ENCODE measurements at regions not wholly inside any gene's neighbourhood (a gene's known extent, or its start where the extent isn't known, plus 50 kb on each side); places are given as distances from the start of the nearest gene placed in this dataset.

DNA sequence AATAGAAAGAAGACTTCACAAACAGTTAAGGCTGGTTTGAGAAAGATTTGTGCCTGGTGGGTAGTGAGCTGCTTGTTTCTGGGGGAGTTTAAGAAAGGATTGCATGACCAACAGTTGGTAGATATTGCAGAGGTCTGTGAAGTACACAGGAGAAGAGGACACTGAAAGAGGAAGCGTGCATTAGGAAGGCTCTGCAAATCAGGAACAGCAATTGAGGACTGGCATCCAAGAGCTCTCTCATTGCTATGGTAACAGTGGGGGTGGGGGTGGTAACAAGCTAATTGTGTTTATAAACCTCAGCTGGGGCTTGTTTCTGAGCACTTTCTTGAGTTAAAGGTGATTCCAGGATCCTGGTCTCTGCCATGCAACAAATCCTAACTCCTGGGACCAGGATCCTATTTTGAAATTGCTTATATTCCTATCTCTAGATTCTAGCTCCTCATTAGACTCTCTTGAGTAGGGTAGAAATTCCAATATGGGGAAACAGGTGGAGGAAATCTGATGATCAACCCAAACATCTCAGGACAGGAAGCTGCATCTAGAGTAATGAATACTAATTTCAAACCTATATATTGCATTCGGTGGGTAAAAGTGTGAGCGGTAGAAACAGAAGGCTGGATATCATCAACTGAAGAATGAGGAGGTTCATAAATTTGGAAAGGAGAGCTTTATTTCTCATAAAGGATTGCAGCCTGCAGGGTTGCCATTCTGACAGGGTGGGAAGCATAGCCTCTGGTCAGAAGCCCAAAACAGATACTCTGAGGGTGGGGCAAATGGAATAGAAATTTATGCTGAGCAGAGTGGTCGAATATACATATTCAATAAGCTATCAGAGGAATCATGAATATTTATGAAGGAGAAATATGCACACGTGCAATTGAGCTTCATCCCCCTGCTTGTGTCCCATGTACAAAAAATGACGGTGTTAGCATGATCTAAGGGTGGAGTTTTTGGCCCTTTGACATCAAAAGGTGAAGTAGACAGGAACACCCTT lies 79.4 kb downstream of the PTTG1 start:
- ATAC-seq (no peak), DNase-seq (no peak)
- H3K9me3 Mint-ChIP-seq = no peaks in the 10 kb centered on the region
- no peak for TF ChIP-seq CTCF (IDR thresholded peaks at IDR 0.05)
- H3K27ac Mint-ChIP-seq = no peak overlapping the region
- H3K4me1 Mint-ChIP-seq (ENCODE audit: low read depth) = peaks cover 16% of the 10 kb centered on the region
- no peak overlapping the region for H3K4me3 Mint-ChIP-seq
- intact Hi-C loops (cut with micrococcal nuclease) = no loop called here
- ChIA-PET POLR2A (no interaction called here), CTCF (interaction anchor here (0.6 to 5.1 kb wide), 5 partner anchors 8 to 62 kb away, joined by 3 to 34 read pairs (median 4); no protein-coding TSS in a partner anchor)
- no peaks in the 10 kb centered on the region for H3K36me3 Mint-ChIP-seq (ENCODE audit: low read depth)
- no peaks in the 10 kb centered on the region for H3K27me3 Mint-ChIP-seq

DNA sequence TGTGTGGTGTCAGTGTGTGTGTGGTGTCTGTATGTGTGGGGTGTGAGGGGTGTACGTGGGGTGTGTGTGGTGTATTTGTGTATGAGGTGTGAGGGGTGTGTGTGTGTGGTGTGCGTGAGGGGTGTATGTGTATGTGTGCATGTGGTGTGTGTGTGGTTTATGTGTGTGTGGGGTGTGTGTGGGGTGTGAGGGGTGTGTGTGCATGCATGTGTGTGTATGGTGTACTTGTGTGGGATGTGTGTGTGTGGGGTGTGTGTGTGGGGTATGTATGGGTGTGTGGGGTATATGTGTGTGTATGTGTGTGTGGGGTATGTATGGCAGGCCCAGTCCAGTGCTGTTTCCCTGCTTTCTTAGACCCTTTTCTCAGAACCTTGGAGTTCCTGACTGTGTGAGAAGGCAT lies 83.3 kb downstream of the PTTG1 start:
- ChIA-PET POLR2A (interaction anchor here (1.6 kb wide), 1 partner anchor 37 kb away, joined by 5 read pairs; no protein-coding TSS in a partner anchor), CTCF (interaction anchor here (7.1 kb wide), 1 partner anchor 64 kb away, joined by 156 read pairs; no protein-coding TSS in a partner anchor)
- TF ChIP-seq CTCF (IDR thresholded peaks at IDR 0.05) = no peak
- no peak for DNase-seq
- H3K27me3 Mint-ChIP-seq = peaks cover 1% of the 10 kb centered on the region
- H3K36me3 Mint-ChIP-seq (ENCODE audit: low read depth) = no peaks in the 10 kb centered on the region
- no peak overlapping the region for H3K27ac Mint-ChIP-seq
- intact Hi-C loops (cut with micrococcal nuclease) = loop anchor here (5.0 kb wide), 2 partner anchors 38 to 282 kb away; no protein-coding TSS in a partner anchor
- H3K9me3 Mint-ChIP-seq = no peaks in the 10 kb centered on the region
- H3K4me3 Mint-ChIP-seq = no peak overlapping the region
- no peak for ATAC-seq
- H3K4me1 Mint-ChIP-seq (ENCODE audit: low read depth) = peaks cover 33% of the 10 kb centered on the region

- no peak overlapping the region for H3K4me3 Mint-ChIP-seq
- ChIA-PET CTCF (interaction anchor here (0.7 to 7.1 kb wide), 7 partner anchors 8 to 66 kb away, joined by 3 to 156 read pairs (median 4); no protein-coding TSS in a partner anchor), POLR2A (interaction anchor here (1.2 to 3.1 kb wide), 3 partner anchors 38 to 84 kb away, joined by 3 to 12 read pairs (median 5); no protein-coding TSS in a partner anchor)
- peaks cover 1% of the 10 kb centered on the region for H3K27me3 Mint-ChIP-seq
- peak overlapping the region; percentile 81 for H3K27ac Mint-ChIP-seq
- TF ChIP-seq CTCF (IDR thresholded peaks at IDR 0.05) = no peak
- intact Hi-C loops (cut with micrococcal nuclease) = loop anchor here (2.0 to 5.0 kb wide), 3 partner anchors 39 to 281 kb away; no protein-coding TSS in a partner anchor
- no peaks in the 10 kb centered on the region for H3K9me3 Mint-ChIP-seq
- H3K4me1 Mint-ChIP-seq (ENCODE audit: low read depth) = peaks cover 33% of the 10 kb centered on the region
- no peaks in the 10 kb centered on the region for H3K36me3 Mint-ChIP-seq (ENCODE audit: low read depth)
- DNase-seq (peak; percentile 90), ATAC-seq (peak; percentile 73)
These were observed 84.7 kb downstream of the PTTG1 start for GRCh38 chr5:160506006-160507004.

GRCh38 chr5:160507221-160507721 lies 85.6 kb downstream of the PTTG1 start:
- H3K27ac Mint-ChIP-seq = peak overlapping the region; percentile 74
- POLR2A ChIA-PET = interaction anchor here (0.7 to 3.1 kb wide), 3 partner anchors 12 to 85 kb away, joined by 3 to 12 read pairs (median 3); no protein-coding TSS in a partner anchor

More at GRCh38 chr5:160507221-160507721, 85.6 kb downstream of the PTTG1 start:
- intact Hi-C loops (cut with micrococcal nuclease) = loop anchor here (2.0 to 5.0 kb wide), 3 partner anchors 40 to 280 kb away; no protein-coding TSS in a partner anchor
- CTCF ChIA-PET = interaction anchor here (0.7 to 7.1 kb wide), 12 partner anchors 9 to 280 kb away, joined by 3 to 156 read pairs (median 4); no protein-coding TSS in a partner anchor
- peak; percentile 48 for ATAC-seq
- peaks cover 1% of the 10 kb centered on the region for H3K27me3 Mint-ChIP-seq
- H3K36me3 Mint-ChIP-seq (ENCODE audit: low read depth) = no peaks in the 10 kb centered on the region
- peaks cover 33% of the 10 kb centered on the region for H3K4me1 Mint-ChIP-seq (ENCODE audit: low read depth)
- DNase-seq = peak; percentile 37
- no peak for TF ChIP-seq CTCF (IDR thresholded peaks at IDR 0.05)
- no peaks in the 10 kb centered on the region for H3K9me3 Mint-ChIP-seq
- H3K4me3 Mint-ChIP-seq = peak overlapping the region; percentile 42

All from activated CD8-positive, alpha-beta T cell treated with anti-CD3 and anti-CD28 coated beads for 36 hours (primary cell).